PC-9 (cell line): ENCODE measurements at regions not wholly inside any gene's neighbourhood (a gene's known extent, or its start where the extent isn't known, plus 50 kb on each side); places are given as distances from the start of the nearest gene placed in this dataset.

Experiments
- BruUV-seq: library from RNA; stranded (reverse); fragments of 400-500 nt; replicated peaks from 2 replicates; lab custom pipeline; 2021; lab: Mats Ljungman, UMichigan
- CTCF ChIA-PET: fragments of 300-600 bp; sonication (Branson Sonifier 250); formaldehyde crosslinking; loops from one replicate; lab custom pipeline; 2022; ENCODE audit warnings: antibody characterized with exemption; lab: Charles Lee
- POLR2A ChIA-PET: fragments of 300-600 bp; sonication (Branson Sonifier 250); formaldehyde crosslinking; loops from one replicate; lab custom pipeline; 2022; ENCODE audit warnings: antibody characterized with exemption; ENCODE audit not compliant: unreplicated experiment; lab: Charles Lee
- DNase-seq, 2 experiments: peaks; one replicate each; pipeline versions ENCODE4 v3.0.0 to v3.0.0-alpha.2; 2015 to 2022; ENCODE audit warnings: mixed read lengths in 1 of 2
- H2AFZ ChIP-seq: fragments of 200-600 bp; sonication (generic); 2 replicates; pipeline ENCODE4 v1.8.1; 2017; ENCODE audit warnings: antibody characterized with exemption
- H3F3A ChIP-seq: fragments of 200-600 bp; sonication (generic); 2 replicates; pipeline ENCODE4 v1.8.1; 2017; ENCODE audit warnings: antibody characterized with exemption, mild to moderate bottlenecking, low read depth; ENCODE audit not compliant: insufficient read depth
- H3K27ac ChIP-seq: fragments of 200-600 bp; sonication (generic); 2 replicates; pipeline ENCODE4 v1.6.1; 2016; ENCODE audit warnings: mixed run types
- H3K27me3 ChIP-seq: fragments of 200-600 bp; sonication (generic); 2 replicates; pipeline ENCODE4 v1.6.1; 2016; ENCODE audit warnings: low read depth, mixed run types; ENCODE audit not compliant: insufficient read depth
- H3K36me3 ChIP-seq: fragments of 200-600 bp; sonication (generic); 2 replicates; pipeline ENCODE4 v1.6.1; 2016; ENCODE audit warnings: low read depth, mixed run types
- H3K4me1 ChIP-seq: fragments of 200-600 bp; sonication (generic); replicated peaks from 2 replicates; pipeline ENCODE4 v1.6.1; 2016; ENCODE audit warnings: mixed run types; ENCODE audit not compliant: insufficient read depth
- H3K4me2 ChIP-seq: fragments of 200-600 bp; sonication (generic); 2 replicates; pipeline ENCODE4 v1.6.1; 2017; ENCODE audit warnings: mixed run types
- H3K4me3 ChIP-seq: fragments of 200-600 bp; sonication (generic); 2 replicates; pipeline ENCODE4 v1.6.1; 2016; ENCODE audit warnings: mixed run types
- H3K79me2 ChIP-seq: fragments of 200-600 bp; sonication (generic); 2 replicates; pipeline ENCODE4 v1.6.1; 2017; ENCODE audit warnings: low read depth, mixed run types
- H3K9me2 ChIP-seq: fragments of 200-600 bp; sonication (generic); 2 replicates; pipeline ENCODE4 v1.8.1; 2017; ENCODE audit warnings: mild to moderate bottlenecking; ENCODE audit not compliant: insufficient read depth
- H3K9me3 ChIP-seq: fragments of 200-600 bp; sonication (generic); 2 replicates; pipeline ENCODE4 v1.8.1; 2016; ENCODE audit warnings: low read depth; ENCODE audit not compliant: insufficient read depth
- H4K20me1 ChIP-seq: fragments of 200-600 bp; sonication (generic); 2 replicates; pipeline ENCODE4 v1.8.1; 2017; ENCODE audit not compliant: insufficient read depth
- EZH2 ChIP-seq: fragments of 200-600 bp; sonication (generic); IDR thresholded peaks from 2 replicates; pipeline ENCODE4 v1.8.0; 2017; ENCODE audit warnings: antibody characterized with exemption, low read depth
- intact Hi-C: fragments of 100-400 bp; cut with micrococcal nuclease; formaldehyde crosslinking; loops from one replicate; pipeline ENCODE4 v1.10.0; 2022; ENCODE audit not compliant: unreplicated experiment
- TF ChIP-seq, protein P1 (sequence below): fragments of 200-600 bp; sonication (generic); conservative IDR thresholded peaks from 2 replicates; pipeline ENCODE4 v1.6.1; 2017; ENCODE audit warnings: mixed run types, antibody characterized with exemption, mild to moderate bottlenecking, moderate library complexity

GRCh38 chr9:78437806-78438205, 140.9 kb downstream of the PSAT1 start:
- H3K4me3 ChIP-seq = no peak overlapping the region
- no peaks in the 10 kb centered on the region for H3K4me1 ChIP-seq
- ChIA-PET CTCF (no interaction called here), POLR2A (no interaction called here)
- no peak overlapping the region for H3K4me2 ChIP-seq
- H4K20me1 ChIP-seq = no peaks in the 10 kb centered on the region
- intact Hi-C loops = loop anchor here (5.0 to 10.0 kb wide), 2 partner anchors 164 to 797 kb away; no protein-coding TSS in a partner anchor
- no peaks in the 10 kb centered on the region for H3K9me3 ChIP-seq
- peaks cover 66% of the 10 kb centered on the region for H3K27me3 ChIP-seq
- H3K79me2 ChIP-seq = no peaks in the 10 kb centered on the region
- H3F3A ChIP-seq = no peaks in the 10 kb centered on the region
- H2AFZ ChIP-seq = no peak overlapping the region
- no peaks in the 10 kb centered on the region for H3K9me2 ChIP-seq
- no peak overlapping the region for H3K27ac ChIP-seq
- no peaks in the 10 kb centered on the region for H3K36me3 ChIP-seq
- no peak for TF ChIP-seq EZH2
- TF ChIP-seq, protein P1, sequence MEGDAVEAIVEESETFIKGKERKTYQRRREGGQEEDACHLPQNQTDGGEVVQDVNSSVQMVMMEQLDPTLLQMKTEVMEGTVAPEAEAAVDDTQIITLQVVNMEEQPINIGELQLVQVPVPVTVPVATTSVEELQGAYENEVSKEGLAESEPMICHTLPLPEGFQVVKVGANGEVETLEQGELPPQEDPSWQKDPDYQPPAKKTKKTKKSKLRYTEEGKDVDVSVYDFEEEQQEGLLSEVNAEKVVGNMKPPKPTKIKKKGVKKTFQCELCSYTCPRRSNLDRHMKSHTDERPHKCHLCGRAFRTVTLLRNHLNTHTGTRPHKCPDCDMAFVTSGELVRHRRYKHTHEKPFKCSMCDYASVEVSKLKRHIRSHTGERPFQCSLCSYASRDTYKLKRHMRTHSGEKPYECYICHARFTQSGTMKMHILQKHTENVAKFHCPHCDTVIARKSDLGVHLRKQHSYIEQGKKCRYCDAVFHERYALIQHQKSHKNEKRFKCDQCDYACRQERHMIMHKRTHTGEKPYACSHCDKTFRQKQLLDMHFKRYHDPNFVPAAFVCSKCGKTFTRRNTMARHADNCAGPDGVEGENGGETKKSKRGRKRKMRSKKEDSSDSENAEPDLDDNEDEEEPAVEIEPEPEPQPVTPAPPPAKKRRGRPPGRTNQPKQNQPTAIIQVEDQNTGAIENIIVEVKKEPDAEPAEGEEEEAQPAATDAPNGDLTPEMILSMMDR = no peak
- BruUV-seq = no TSS peak
- DNase-seq = no peak

- no peak for TF ChIP-seq EZH2
- TF ChIP-seq, protein P1 = no peak
- no peaks in the 10 kb centered on the region for H4K20me1 ChIP-seq
- CTCF ChIA-PET = no interaction called here
- no peaks in the 10 kb centered on the region for H3F3A ChIP-seq
- H3K9me2 ChIP-seq = no peaks in the 10 kb centered on the region
- intact Hi-C loops = loop anchor here (5.0 to 10.0 kb wide), 2 partner anchors 164 to 797 kb away; no protein-coding TSS in a partner anchor
- peaks cover 70% of the 10 kb centered on the region for H3K27me3 ChIP-seq
- no peak overlapping the region for H3K4me3 ChIP-seq
- DNase-seq = no peak
- POLR2A ChIA-PET = no interaction called here
- no peaks in the 10 kb centered on the region for H3K79me2 ChIP-seq
- no peak overlapping the region for H3K27ac ChIP-seq
- H3K36me3 ChIP-seq = no peaks in the 10 kb centered on the region
- H3K4me1 ChIP-seq = no peaks in the 10 kb centered on the region
- no peaks in the 10 kb centered on the region for H3K9me3 ChIP-seq
- H3K4me2 ChIP-seq = no peak overlapping the region
- no peak overlapping the region for H2AFZ ChIP-seq
- no TSS peak for BruUV-seq
These were observed 141.3 kb downstream of the PSAT1 start for GRCh38 chr9:78438211-78438610.

DNA sequence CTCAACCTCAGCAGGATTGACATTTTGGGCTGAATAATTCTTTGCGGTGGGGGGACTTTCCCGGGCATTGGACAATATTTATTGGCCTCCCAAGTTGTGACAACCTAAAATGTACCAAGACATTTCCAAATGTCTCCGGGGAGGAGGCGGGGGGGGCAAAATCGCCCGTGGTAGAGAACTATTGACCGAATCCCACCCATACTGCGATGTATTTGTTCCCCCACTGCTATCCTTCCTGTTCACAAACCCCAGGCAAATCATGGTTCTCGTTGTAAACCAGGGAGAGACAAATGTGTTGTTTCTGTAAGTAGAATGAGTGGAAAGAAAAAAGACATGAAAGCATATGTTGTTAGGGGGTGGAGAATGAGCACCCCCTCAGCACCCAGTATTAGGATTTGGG, 141.9 kb downstream of the PSAT1 start:
- Histone ChIP-seq H3K36me3 (no peaks in the 10 kb centered on the region), H3K4me3 (no peak overlapping the region), H2AFZ (no peak overlapping the region), H3K27ac (no peak overlapping the region), H3K27me3 (peaks cover 74% of the 10 kb centered on the region), H3K79me2 (no peaks in the 10 kb centered on the region), H3K9me2 (no peaks in the 10 kb centered on the region), H4K20me1 (no peaks in the 10 kb centered on the region), H3K4me2 (no peak overlapping the region), H3K4me1 (no peaks in the 10 kb centered on the region), H3K9me3 (no peaks in the 10 kb centered on the region), H3F3A (no peaks in the 10 kb centered on the region)
- CTCF ChIA-PET = no interaction called here
- TF ChIP-seq, protein P1 = no peak
- no peak for TF ChIP-seq EZH2
- DNase-seq = no peak
- intact Hi-C loops = loop anchor here (5.0 to 10.0 kb wide), 2 partner anchors 164 to 796 kb away; no protein-coding TSS in a partner anchor
- POLR2A ChIA-PET = no interaction called here
- no TSS peak for BruUV-seq
